Activated CD8-positive, alpha-beta memory T cell treated with anti-CD3 and anti-CD28 coated beads for 48 hours (primary cell): ENCODE measurements at regions not wholly inside any gene's neighbourhood (a gene's known extent, or its start where the extent isn't known, plus 50 kb on each side); places are given as distances from the start of the nearest gene placed in this dataset.

ENCODE experiments used
- DNase-seq, 3 experiments: peaks; one replicate each; pipeline ENCODE4 v3.0.0-alpha.2; 2020; ENCODE audit warnings: low read depth in 2 of 3, low spot score in 2 of 3

DNA sequence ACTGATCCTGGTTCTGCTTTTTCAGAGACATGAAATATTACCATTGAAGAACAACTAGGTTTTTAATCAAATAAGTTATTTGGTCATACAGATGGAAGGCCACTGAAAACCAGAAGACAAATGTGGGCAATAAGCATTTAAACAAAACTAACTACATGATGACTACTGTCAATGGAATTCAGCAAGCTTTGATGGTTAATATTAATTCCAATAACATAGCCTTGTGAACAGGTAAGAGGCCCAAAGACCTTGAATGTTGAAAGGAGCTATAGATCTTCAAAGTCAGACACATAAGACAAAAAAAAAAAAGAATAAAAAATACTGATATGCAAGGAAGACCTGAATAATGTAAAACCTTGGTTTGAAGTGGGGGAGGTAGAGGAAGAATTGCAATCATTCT is 1955.6 kb upstream of the CELF4 start:
- DNase-seq = no peak

DNA sequence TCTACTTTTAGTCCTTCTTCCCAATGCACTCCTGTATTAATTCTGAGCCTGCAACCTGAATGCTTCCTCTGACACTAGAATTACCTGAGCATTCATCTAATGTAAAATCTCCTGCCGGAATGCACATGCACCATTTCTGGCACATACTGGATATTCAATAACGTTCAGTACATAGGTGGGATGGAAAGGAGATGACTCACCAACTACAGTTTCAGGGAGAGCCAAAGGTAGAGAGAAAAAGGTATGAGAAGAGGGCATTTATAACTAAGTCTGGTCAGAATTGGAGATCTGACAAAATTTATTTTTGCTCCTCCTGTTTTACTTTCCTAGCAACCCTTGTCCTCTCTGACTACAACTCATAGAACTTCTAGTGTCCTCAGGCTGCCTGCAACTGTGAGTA is 1954.1 kb upstream of the CELF4 start:
- no peak for DNase-seq

DNA sequence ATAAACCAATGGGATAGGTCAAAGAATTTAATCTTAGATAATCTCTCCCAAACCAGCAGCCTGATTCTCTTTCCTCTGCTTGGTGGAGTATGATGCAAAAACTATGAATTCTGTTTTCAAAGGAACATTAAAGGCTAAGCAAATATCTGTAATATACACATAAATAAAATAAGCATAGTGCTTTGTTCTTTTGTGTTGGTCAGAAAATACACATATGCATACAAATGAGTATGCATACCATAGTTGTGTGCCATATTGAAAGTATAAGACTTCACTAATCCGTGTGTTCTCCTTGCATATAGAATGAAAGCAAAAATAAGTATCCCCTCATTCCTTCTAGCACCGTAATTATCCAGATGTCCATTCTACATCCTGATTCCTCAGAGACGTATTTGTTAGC is 1949.7 kb upstream of the CELF4 start:
- DNase-seq = no peak

DNA sequence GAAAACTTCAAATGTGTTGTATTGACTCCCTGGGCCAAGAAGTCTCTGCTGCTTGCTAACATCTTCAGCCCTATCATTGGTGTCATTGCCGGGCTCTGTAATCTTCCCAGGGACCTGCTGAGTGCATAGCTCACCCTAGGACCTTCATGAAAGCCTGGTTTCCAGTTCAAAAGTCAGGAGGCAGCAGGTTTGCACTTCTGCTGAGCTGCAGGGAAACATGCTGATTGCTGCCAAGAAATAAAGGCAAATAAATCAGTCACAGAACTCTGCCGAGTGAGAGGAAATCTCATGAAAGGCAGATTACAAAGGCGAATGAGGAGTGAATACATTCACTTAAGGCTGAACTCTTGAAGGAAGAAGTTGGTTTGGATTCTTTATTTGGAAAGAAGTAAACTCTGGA is 1947.6 kb upstream of the CELF4 start:
- no peak for DNase-seq

DNA sequence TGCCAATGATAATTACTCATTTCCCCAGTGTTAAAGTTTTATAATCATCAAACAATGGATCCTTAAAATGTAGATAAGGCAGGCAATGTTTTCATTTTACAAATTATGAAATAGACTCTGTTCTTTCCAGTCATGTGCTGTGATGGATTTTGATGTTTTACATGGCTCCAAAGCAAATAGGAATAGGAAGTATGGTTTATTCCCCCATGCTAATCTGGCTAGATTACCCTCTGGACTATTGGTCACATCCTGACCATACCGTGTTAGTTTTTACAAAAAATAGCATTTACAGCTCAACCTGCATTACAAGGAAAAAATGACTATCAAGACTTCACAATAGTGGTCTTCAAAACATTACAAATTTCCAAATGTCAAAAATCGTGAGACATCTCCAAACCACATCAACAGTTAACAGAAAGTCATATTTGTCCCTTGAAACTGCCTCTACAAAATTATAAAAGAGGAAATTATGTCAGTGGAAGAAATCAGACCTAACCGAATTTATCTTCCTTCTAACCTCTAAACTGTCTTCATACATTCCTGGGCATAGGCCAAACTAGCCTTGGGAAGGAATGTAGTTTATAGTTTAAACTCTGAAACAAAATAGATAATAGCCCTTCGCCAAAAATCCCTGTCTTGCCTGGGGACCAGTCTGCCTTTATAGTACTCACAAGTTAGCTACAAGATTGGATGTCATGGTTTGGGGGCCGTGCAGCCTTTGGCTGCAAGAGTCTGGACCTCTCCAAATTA is 1941.2 kb upstream of the CELF4 start:
- DNase-seq = no peak

DNA sequence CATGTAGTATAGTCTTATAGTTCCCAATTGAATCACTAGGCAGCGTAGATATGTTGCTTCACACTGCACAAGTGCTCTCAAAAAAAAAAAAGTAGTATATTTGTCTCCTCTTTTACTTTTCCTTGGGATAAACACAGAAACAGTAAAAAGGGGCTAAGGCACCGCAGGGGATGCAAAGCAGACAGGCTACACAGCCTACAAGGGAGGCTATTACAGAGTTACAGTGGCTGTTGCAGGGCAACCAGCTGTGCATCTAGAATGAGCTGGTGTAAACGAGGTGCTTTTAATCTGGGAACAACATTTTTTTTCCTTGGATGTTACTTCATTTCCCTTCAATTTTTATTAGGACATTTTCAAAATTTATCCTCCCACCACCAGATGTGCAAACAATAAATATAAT is 1934.7 kb upstream of the CELF4 start:
- no peak for DNase-seq

DNA sequence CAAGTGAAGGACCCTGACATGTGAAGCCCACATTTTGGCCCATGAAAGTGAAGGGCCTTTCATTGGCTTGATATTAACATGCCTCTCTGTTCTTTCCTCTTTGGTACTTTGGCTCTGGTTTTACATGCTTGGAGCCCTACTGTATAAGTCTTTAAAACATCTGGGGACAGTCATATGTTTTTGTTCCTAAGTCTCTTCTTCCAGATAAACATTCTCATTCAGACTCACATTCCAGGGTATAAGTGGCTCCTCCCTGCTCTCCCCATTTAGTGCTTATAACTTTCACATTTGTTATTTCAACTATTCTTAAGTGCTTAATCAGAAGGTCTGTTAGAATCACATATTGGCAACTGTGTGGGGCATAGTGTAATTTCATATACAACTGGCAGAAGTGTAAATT is 1932.2 kb upstream of the CELF4 start:
- no peak for DNase-seq

DNA sequence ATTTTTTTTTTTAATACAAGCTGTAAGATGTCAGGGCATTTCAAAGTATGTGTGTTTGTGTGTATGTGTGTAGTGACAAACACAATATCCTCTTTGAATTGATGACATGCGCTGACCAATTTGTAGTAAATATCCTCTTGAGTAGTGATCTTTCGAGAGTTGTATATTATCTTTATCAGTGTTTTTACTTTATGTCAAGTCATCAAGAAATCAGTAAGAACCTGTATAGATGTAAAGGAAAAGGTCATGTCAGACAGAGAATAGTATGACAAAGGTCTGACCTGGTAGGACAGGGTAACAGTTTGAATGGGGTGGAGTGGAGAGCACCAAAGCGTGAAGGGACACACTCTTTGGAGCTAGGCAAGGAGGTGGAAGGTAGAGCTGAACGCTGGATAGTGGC is 1931.4 kb upstream of the CELF4 start:
- DNase-seq = no peak

DNA sequence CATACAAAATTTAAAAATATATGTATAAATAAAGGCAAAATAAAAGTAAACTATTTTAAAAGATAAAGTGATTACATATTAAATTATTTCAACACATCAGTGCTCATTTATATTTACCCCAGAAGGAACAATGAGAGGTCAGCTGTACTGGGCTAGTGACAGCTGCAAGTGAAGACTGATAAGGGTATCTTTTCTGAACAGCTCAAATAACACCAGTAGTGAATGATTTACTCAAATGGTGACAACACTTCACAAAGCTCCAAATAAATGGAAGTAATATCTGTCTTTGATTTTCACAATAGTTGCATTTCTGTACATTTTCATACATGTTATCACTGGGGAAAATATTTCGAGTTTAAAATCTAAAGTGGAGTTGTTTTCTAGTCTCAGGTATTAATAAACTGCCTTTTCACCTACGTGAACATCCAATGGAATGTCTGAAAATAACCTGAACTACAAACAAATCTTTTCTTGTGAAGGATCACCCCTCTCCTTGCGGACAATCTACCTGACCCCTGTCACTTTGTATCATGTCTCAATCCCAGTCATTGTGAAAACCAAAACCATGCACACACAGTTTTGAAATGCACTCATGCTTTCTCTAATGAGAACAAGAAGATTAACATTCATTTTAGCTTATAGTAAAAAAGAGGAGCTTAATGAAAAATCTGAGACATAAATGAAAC is 1928.8 kb upstream of the CELF4 start:
- DNase-seq = no peak

DNA sequence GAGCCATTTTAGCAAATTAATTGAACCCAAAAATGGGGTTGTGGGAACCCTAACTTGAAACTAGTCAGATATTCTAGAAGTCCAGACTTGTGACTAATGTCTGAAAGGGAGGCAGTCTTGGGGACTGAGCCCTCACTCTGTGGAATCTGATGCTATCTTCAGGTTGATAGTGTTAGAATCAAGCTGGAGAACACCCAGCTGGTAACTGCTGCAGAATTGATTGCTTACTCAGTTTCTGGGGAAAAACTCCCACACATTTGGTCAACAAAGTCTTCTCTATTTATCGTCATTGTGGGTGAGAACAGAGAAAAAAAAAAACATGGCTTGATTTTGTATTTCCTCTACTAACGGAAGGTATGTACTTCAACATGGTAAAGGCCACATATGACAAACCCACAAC is 1925.8 kb upstream of the CELF4 start:
- no peak for DNase-seq

DNA sequence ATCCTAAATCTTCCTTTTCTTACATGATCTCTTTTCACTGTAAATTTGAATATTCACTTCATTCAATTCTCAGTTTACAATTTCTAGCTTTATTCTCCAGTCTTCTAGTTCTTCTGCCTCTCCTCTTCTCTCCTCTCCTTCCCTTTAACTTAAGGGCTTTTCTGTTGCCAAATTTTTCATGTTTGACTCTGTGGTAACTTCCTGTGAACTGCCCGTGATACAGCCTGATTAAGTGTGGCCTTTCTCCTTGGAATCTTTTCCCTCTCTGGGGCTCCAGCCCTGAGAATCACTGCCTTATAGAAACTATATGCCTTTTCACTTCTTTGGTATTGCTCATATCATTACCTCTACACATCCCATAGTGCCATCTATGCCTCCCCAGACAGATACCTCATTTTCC is 1923.8 kb upstream of the CELF4 start:
- no peak for DNase-seq

DNA sequence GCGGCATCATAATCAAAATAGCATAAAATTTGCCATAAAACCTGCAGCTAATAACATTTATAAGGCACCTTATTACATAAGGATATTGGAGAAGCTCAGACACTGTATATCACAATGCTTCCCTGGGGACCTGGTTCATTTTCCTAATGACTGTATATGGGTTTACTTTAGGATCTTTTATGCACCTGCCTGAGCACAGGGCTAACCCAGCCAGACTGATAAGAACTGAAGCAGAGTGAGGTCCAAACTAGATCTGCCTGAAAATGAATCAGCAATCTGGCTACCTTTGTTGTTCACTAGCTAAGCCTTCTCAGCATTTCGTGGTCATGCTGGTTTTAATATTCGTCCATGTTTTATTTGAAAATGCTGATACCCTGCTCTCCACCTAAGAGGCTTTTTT is 1922.3 kb upstream of the CELF4 start:
- no peak for DNase-seq

DNA sequence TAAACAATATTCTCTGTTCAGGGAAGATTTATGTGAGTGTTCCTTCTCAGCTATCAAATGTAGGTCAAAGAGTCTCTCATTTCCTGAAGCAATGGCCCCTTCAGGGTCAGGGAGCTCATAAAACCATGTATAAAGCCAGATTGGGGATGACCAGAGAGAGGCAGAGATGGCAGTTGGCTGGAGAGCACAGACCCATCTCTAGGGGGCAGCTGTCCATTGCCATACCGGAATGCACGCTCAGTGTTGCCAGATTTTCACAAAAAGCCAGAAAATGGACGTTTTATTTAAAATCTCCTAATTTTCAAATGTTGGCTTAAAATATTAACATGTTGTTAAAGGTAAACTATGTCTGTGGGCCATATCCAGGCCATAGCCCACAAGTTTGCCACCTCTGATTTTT is 1920.7 kb upstream of the CELF4 start:
- DNase-seq = no peak

DNA sequence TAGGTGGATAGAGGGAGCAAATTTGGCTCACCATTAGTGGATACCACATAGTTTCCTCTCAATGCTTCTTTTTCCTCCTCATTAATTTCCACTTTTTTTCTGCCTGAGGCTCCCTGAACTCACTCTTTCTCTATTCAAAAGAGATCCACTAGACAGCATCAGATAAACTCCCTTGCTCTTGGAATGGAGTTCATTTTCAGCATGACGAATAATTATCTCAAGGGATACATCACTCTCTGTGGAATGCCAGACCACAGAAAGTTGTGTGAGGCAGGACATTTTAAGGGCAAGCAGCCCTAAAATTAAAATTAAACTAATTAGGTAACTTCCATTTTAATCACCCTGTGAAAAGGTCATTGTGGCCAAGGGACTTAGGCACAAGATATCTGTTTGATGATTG is 1920.1 kb upstream of the CELF4 start:
- no peak for DNase-seq

DNA sequence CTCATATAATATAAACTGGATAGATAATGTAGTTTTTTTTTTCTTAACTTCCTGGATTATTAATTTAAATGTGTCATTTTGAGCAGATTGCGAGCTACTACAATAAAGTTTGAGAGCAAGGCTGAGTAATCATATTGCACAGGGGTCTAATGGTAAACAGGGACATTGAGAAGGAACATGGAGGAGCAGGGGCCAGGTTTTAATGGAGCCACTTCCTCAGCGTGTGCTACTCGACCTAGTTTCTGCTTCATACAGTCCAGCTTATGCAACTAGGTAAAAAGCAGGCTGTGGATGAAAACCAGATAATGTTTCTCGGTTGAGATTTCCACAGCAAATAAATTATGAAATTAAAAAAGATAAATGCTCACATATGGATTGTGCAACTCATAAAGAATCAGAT is 1915.7 kb upstream of the CELF4 start:
- DNase-seq = no peak

DNA sequence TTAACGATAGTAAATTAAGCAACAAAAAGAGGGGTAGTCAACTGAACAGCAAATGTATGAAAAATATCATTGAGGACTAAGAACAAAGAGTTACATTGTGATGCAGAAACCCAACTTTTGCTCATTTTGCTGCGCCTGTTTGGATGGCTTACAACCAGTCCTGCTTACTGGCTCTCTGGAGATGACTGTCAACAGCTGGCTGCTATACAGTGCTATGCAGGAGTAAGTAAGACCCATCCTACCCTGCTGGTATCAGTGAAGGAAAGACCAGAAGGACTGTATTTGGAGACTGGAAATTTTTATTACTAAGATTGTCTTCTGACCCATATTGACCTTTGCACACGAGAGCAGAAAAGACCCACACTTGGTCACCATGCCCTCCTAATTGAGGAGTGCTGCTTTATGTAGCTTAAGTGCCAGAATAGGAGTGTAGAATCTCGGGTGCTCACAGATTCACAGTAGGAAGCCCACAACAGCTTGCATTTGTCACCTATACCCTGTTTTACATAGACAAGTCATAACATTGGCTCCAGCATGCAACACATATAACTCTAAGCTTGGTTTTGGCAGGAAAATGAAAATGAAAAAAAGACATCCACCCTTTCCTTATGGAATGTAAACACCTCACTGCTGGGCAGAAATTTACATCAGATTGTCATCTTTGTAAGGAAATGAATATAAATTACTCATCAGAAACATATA is 1915.0 kb upstream of the CELF4 start:
- DNase-seq = no peak

DNA sequence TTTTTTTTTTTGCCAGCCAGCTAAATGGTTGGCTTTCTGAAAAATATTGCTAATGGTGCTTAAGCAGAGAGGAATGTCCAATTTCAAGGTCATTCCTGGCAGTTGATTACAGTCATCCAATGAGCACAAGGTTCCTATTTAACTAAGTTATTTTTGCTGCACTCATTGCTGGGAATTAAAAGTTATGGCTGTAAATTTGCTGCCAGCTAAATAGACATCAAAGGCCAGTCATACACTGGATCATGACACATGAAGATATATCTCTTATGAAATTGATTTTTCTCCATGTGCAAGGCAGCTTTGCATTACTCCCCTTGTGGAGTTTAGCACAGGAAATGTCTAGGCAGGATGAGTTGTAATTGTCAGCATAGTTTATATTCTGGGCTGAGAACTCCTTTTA is 1898.4 kb upstream of the CELF4 start:
- DNase-seq = no peak

DNA sequence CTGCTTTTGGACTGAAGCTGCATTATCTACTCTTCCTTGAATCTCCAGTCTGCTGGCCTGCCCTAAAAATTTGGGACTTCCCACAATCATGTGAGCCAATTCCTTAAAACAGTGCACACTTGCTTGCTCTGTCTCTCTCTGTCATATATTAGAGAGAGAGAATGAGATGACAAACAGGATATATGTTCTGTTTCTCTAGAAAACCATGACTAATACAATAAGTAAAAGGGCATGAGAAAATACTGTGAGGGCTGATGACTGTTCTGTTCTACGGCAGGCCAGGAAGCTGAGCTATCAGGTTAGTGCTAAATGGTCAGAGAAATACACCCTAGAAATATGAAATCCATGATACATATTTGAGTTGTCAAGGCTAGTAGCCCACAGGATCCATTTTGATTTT is 1896.8 kb upstream of the CELF4 start:
- DNase-seq = no peak

DNA sequence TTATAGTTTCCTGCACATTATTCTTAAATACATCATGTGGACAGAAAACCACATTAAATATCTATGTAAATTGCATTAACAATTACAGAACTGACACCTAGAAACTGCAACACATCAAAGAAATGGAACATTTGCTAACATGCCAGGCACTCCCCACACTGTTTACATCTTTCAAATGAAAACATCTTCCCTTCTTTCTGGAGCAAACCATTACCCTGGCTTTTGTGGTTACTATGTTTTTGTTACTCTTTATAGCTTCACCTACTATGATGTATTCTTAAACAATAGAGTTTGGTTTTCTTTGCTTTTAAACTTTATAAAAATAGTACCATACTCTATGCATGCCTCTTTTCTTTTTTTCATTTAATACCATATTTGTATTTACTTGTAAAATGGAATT is 1894.5 kb upstream of the CELF4 start:
- no peak for DNase-seq

DNA sequence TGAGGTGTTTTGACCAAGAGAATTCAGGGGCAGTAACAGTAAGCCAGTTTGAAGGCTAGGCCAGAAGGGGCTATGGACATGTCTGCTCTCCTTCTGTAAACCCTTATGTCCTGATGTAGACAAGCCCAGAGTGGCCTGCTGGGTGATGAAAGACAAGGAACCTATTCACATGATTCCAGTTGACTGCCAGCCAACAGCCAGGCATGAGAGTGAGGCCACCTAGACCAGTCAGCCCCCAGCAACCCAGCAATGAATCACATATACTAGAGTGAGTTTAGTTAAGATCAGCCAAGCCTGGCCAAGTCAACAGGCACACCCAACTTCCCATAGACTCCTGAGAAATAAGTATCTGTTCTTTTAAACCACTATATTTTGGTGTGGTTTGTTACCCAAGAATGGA is 1889.7 kb upstream of the CELF4 start:
- no peak for DNase-seq

DNA sequence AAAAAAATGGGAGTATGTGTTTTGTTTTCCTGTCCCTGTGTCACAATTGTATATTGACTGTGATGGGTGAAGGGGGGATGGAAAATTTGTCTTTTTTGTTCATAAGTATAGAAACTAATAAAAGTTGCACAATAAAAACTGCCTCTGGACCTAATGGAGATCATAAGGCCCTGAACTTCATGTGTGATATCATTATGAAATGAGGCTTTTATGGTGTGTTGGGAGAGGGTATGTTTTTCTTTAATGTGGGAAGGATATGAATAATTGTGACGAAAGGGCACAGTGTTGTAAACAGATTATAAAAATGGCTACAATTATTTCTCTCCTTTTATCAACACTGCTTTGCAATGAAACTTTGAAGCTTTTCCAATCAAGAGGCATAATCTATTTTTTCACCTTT is 1889.3 kb upstream of the CELF4 start:
- no peak for DNase-seq

DNA sequence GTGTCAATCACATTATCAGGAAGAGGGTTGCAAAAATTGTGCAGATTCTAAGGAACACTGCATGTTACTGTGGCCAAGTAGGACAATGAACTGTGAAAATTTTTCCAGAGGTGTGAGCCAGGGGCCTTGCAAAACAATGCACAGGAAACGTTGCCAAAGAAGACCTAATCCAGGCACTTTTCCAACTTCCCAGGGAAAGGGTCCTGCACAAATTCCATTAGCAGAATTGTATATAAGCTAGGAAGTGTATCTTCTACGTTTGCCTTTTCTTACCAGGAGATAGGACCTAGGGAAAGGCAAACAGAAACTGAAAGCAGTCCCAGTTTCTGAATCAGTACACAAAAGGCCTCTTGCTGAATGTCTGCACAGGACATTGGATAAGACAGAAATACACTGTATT is 1888.3 kb upstream of the CELF4 start:
- DNase-seq = no peak

DNA sequence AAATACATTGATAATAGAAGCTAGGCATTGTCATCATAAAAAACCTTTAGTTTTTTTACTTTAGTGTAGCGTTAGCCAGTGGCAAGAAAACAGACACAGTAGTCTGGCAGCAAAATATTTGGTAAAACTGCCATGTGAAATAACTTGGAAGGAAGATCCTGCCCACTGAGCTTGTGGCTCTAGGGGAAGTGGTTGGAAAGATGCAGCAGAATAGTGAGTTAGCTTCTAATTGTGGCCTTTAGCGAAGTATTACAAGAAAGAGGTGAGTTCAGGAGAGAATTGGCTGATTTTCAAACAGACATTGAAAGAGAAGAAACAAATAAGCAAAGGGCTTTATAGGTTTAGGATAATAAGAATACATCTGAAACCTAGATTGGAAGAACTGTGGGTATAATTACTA is 1887.8 kb upstream of the CELF4 start:
- DNase-seq = no peak
